ENCODE measurements at regions not wholly inside any gene's neighbourhood (a gene's known extent, or its start where the extent isn't known, plus 50 kb on each side); places are given as distances from the start of the nearest gene placed in this dataset.
A peak's percentile ranks its signal among the peaks of the same experiment; 100 is the strongest.
"Not testable (repeated sequence)": the region's sequence is repeated elsewhere in the genome, so short reads cannot be mapped to it uniquely, and the experiment has no call there.

GRCh38 chr6:126959765-126960164, 158.7 kb upstream of the RSPO3 start:
- Mint-ChIP-seq H3K27ac (no peak overlapping the region), H3K4me1 (no peaks in the 10 kb centered on the region), H3K4me3 (peak overlapping the region in 1 of 4 donors; percentile 9)

DNA sequence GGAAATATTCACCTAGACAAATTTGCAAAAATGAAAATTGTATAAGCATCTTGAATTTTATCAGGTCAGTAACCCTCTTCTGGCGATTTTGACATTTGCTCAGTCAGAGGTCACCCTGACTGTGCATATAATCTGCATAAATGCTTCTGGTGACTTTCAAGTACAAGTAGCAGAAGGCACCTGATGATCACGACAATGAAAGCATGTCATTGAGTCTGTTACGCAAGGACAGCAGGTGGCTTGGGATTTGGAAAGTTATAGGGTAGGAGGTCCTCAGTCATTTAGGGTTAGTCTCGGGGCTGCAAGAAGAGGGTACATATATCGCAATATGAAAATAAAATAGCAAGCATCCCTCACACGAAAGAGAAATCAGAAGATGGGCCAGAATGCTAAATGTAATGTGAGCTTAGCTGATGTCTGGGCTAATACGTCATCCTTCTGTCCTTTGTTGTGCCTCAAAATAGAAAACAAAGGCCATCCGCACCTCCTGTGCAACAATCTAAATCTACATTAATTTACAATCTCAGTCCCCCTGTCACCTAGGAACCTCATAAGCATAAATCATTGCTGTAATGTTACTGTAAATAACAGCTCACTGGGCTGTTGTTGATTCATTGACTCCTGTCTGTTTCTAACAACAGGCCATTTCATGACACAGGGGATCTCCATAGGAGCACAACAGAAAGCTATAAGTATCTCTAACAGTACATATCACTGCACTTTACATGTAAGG, 155.2 kb upstream of the RSPO3 start:
- no peaks in the 10 kb centered on the region for H3K36me3 Mint-ChIP-seq

More at GRCh38 chr6:126959765-126960164, 158.7 kb upstream of the RSPO3 start:
- no peaks in the 10 kb centered on the region for H3K36me3 Mint-ChIP-seq
- H3K27me3 Mint-ChIP-seq: no peaks in the 10 kb centered on the region
- H3K9me3 Mint-ChIP-seq: no peaks in the 10 kb centered on the region

DNA sequence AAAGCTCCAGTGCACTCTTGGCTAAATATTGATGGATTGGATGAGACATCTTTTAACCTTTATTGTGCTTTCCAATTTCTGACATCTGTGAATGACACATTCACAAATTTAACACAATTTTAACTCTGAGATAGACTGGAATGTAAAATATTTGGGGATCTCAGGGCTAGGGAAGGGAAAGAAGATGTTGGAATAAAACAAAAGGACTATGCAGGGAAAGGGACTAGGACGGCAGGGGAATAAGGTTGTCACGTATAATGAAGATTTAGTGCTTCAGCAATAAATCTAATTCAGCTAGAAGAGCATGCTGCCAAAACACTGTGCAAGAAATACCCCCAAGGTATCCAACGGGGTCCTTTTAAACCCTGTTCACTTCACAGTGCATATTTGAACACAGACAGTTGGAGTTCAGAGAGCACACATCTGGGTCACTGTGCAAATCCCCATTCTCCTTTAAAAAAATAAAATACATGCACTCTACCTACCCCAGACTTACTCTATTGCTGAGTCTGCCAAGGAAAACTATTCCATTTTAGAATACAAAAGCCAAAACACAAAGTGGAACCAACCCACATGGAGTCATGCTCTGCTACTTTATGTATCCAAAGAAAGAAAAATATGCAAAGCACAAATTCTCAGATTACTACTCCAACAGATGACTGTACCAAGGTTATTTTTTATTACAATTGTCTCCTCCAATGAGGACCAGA, 151.0 kb upstream of the RSPO3 start:
- H3K9me3 Mint-ChIP-seq: peaks cover 0 to 3% (median 0%) of the 10 kb centered on the region in 3 donors
- H3K4me1 Mint-ChIP-seq: no peaks in the 10 kb centered on the region
- no peaks in the 10 kb centered on the region for H3K27me3 Mint-ChIP-seq
- no peak overlapping the region for H3K4me3 Mint-ChIP-seq
- H3K27ac Mint-ChIP-seq: no peak overlapping the region
- no peaks in the 10 kb centered on the region for H3K36me3 Mint-ChIP-seq

More for the DNA sequence above, 155.2 kb upstream of the RSPO3 start:
- H3K27ac Mint-ChIP-seq: no peak overlapping the region
- no peaks in the 10 kb centered on the region for H3K4me1 Mint-ChIP-seq
- peaks cover 0 to 3% (median 0%) of the 10 kb centered on the region in 3 donors for H3K9me3 Mint-ChIP-seq
- H3K4me3 Mint-ChIP-seq: no peak overlapping the region
- no peaks in the 10 kb centered on the region for H3K27me3 Mint-ChIP-seq

DNA sequence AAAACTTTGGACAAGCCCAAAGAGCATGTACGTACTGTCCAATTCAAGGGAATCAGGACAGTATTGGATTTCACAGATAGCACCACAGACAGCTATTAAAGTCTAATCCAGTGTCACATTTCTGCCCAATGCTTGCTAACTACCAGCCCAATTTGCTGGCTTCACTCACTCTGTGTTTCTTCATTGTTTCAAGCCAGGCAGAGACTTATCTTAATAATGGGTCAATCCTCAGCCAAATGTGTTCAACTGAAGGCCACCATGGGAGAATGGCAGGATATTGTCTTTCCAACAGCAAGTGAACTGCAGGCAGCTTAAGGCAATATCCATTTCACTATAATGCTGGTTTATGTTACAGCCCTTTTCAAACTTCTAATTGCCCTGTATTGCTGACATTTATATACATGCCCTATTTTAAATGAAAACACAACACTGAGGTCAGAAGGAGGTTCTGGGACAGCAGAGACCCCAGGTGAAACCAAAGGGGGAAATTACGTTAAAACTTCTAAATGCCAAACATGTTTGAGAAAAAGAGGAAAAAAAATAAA, 142.1 kb upstream of the RSPO3 start:
- no peaks in the 10 kb centered on the region for H3K9me3 Mint-ChIP-seq
- no peaks in the 10 kb centered on the region for H3K4me1 Mint-ChIP-seq

GRCh38 chr6:126983779-126984178, 134.7 kb upstream of the RSPO3 start:
- Mint-ChIP-seq H3K36me3 (no peaks in the 10 kb centered on the region), H3K4me1 (no peaks in the 10 kb centered on the region), H3K27ac (no peak overlapping the region), H3K4me3 (no peak overlapping the region), H3K27me3 (no peaks in the 10 kb centered on the region), H3K9me3 (peaks cover 0 to 4% (median 2%) of the 10 kb centered on the region in 3 donors)

More for the DNA sequence above, 142.1 kb upstream of the RSPO3 start:
- Mint-ChIP-seq H3K36me3 (no peaks in the 10 kb centered on the region), H3K27ac (no peak overlapping the region), H3K4me3 (no peak overlapping the region), H3K27me3 (no peaks in the 10 kb centered on the region)

GRCh38 chr6:126988125-126988524, 130.3 kb upstream of the RSPO3 start:
- H3K36me3 Mint-ChIP-seq, H3K27me3 Mint-ChIP-seq, H3K4me1 Mint-ChIP-seq, H3K27ac Mint-ChIP-seq, H3K4me3 Mint-ChIP-seq, H3K9me3 Mint-ChIP-seq: not testable (repeated sequence)

GRCh38 chr6:127000631-127001030, 117.8 kb upstream of the RSPO3 start:
- Mint-ChIP-seq H3K27me3 (no peaks in the 10 kb centered on the region), H3K4me3 (no peak overlapping the region), H3K36me3 (no peaks in the 10 kb centered on the region), H3K9me3 (no peaks in the 10 kb centered on the region), H3K4me1 (no peaks in the 10 kb centered on the region), H3K27ac (no peak overlapping the region)

GRCh38 chr6:127013865-127014264, 104.6 kb upstream of the RSPO3 start:
- Mint-ChIP-seq H3K36me3 (no peaks in the 10 kb centered on the region), H3K27ac (no peak overlapping the region), H3K9me3 (peaks cover 0 to 1% (median 0%) of the 10 kb centered on the region in 3 donors), H3K4me3 (no peak overlapping the region), H3K4me1 (no peaks in the 10 kb centered on the region), H3K27me3 (no peaks in the 10 kb centered on the region)

GRCh38 chr6:127015858-127016257, 102.6 kb upstream of the RSPO3 start:
- H3K27me3 Mint-ChIP-seq: no peaks in the 10 kb centered on the region
- no peaks in the 10 kb centered on the region for H3K4me1 Mint-ChIP-seq
- no peak overlapping the region for H3K4me3 Mint-ChIP-seq
- H3K36me3 Mint-ChIP-seq: no peaks in the 10 kb centered on the region
- H3K9me3 Mint-ChIP-seq: peaks cover 0 to 1% (median 0%) of the 10 kb centered on the region in 3 donors
- no peak overlapping the region for H3K27ac Mint-ChIP-seq

DNA sequence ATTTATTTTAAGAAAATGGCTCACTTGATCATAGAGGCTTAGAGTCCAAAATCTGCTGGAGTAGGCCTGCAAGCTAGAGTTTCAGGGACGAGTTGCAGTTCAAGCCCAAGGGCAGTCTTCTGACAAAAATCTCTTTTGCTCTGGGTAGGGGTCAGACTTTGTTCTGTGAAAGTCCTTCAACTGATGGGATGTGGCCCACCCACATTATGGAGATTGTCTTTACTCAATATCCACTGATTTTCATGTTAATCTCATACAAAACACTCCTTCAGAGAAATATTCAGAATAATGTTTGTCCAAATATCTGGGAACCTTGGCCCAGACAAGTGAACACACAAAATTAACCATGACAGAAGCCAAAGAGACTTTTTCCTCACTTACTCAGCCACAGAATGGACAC, 98.6 kb upstream of the RSPO3 start:
- no peak overlapping the region for H3K4me3 Mint-ChIP-seq
- H3K27me3 Mint-ChIP-seq: no peaks in the 10 kb centered on the region
- no peaks in the 10 kb centered on the region for H3K36me3 Mint-ChIP-seq
- H3K9me3 Mint-ChIP-seq: peaks cover 0 to 2% (median 1%) of the 10 kb centered on the region in 3 donors
- no peak overlapping the region for H3K27ac Mint-ChIP-seq
- no peaks in the 10 kb centered on the region for H3K4me1 Mint-ChIP-seq

- Mint-ChIP-seq H3K27me3 (no peaks in the 10 kb centered on the region), H3K4me3 (no peak overlapping the region), H3K4me1 (no peaks in the 10 kb centered on the region), H3K27ac (no peak overlapping the region), H3K36me3 (no peaks in the 10 kb centered on the region), H3K9me3 (peaks cover 0 to 2% (median 1%) of the 10 kb centered on the region in 3 donors)
These were observed 96.2 kb upstream of the RSPO3 start for GRCh38 chr6:127022302-127022701.

DNA sequence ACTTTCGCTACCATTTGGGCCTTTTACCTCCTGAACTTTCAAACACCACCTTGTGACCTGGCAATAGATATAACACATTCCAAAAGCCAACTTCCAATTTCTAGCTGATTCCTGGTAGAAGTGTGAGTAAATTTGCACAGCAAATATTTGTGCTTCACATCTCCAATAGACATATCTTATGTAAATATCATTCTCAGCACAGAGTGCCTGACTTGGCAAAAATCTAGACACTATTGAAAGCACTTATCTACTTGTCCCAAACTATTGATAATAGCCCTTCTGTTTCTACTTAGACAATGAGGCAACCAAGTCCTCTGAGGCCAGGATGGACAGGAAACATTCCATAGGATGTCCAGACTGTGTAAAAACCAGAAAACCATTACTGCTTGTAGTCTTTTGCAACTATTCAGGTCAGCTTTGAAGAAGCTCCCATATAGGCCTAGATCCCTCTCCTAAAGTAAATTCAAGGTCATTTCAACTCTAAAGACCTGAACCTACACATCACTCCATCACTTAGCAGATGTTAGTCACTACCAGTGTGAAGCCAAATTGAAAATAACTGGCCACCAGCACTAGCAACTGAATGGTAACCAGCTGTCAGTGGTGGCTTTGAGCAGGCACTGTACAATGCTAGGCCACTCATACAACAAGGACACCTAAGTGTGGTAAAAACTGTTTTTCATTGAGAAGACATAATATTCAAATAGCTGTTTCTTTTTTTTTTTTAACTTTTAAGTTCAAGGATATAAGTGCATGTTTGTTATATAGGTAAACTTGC, 95.3 kb upstream of the RSPO3 start:
- no peak overlapping the region for H3K27ac Mint-ChIP-seq
- H3K9me3 Mint-ChIP-seq: peaks cover 0 to 2% (median 1%) of the 10 kb centered on the region in 3 donors
- H3K36me3 Mint-ChIP-seq: no peaks in the 10 kb centered on the region
- no peak overlapping the region for H3K4me3 Mint-ChIP-seq
- no peaks in the 10 kb centered on the region for H3K27me3 Mint-ChIP-seq
- H3K4me1 Mint-ChIP-seq: no peaks in the 10 kb centered on the region

GRCh38 chr6:127026247-127026646, 92.2 kb upstream of the RSPO3 start:
- no peak overlapping the region for H3K27ac Mint-ChIP-seq
- H3K27me3 Mint-ChIP-seq: no peaks in the 10 kb centered on the region
- H3K9me3 Mint-ChIP-seq: peaks cover 0 to 2% (median 1%) of the 10 kb centered on the region in 3 donors
- H3K4me3 Mint-ChIP-seq: no peak overlapping the region
- no peaks in the 10 kb centered on the region for H3K36me3 Mint-ChIP-seq
- no peaks in the 10 kb centered on the region for H3K4me1 Mint-ChIP-seq

DNA sequence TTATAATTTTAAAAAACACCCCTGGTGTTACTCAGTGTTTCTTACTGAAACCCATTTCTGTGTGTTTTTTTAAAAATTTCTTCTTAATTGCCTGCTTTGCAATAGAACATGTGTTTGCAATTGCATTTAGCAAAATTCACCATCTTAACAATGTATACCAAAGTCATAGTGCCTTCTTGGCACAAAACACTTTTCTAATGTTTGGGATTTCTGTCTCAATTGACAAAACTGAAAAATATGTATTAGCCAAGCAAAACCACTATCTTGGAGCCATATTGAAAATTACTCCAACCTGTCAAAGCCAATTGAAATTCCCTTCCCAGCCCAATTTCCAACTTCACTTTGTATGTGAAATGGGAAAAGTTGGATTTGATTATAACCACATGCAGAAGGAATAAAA, 88.4 kb upstream of the RSPO3 start:
- H3K36me3 Mint-ChIP-seq: no peaks in the 10 kb centered on the region
- no peaks in the 10 kb centered on the region for H3K9me3 Mint-ChIP-seq
- no peaks in the 10 kb centered on the region for H3K27me3 Mint-ChIP-seq
- H3K4me1 Mint-ChIP-seq: no peaks in the 10 kb centered on the region
- no peak overlapping the region for H3K27ac Mint-ChIP-seq
- H3K4me3 Mint-ChIP-seq: no peak overlapping the region

- H3K27ac Mint-ChIP-seq: no peak overlapping the region
- H3K4me3 Mint-ChIP-seq: no peak overlapping the region
- no peaks in the 10 kb centered on the region for H3K9me3 Mint-ChIP-seq
- H3K27me3 Mint-ChIP-seq: no peaks in the 10 kb centered on the region
- no peaks in the 10 kb centered on the region for H3K4me1 Mint-ChIP-seq
- H3K36me3 Mint-ChIP-seq: no peaks in the 10 kb centered on the region
These were observed 87.6 kb upstream of the RSPO3 start for GRCh38 chr6:127030836-127031235.
